ENCODE measurements at regions not wholly inside any gene's neighbourhood (a gene's known extent, or its start where the extent isn't known, plus 50 kb on each side); places are given as distances from the start of the nearest gene placed in this dataset.

GRCh38 chr18:33960417-33960816, 264.3 kb downstream of the NOL4 start:
- DNase-seq (ENCODE audit: extremely low read depth, low read depth, low spot score), result no peak

GRCh38 chr18:33959609-33960008, 265.1 kb downstream of the NOL4 start:
- DNase-seq (ENCODE audit: extremely low read depth, low read depth, low spot score), result no peak

- no peak for DNase-seq (ENCODE audit: extremely low read depth, low read depth, low spot score)
Measured at GRCh38 chr18:33957707-33958106, 267.0 kb downstream of the NOL4 start.

GRCh38 chr18:33951031-33951430, 273.7 kb downstream of the NOL4 start:
- DNase-seq (ENCODE audit: extremely low read depth, low read depth, low spot score), result no peak

GRCh38 chr18:33946336-33946735, 278.4 kb downstream of the NOL4 start:
- no peak for DNase-seq (ENCODE audit: extremely low read depth, low read depth, low spot score)

GRCh38 chr18:33944493-33944892, 280.2 kb downstream of the NOL4 start:
- no peak for DNase-seq (ENCODE audit: extremely low read depth, low read depth, low spot score)

- DNase-seq (ENCODE audit: extremely low read depth, low read depth, low spot score), result no peak
Measured at GRCh38 chr18:33937270-33937816, 287.4 kb downstream of the NOL4 start.

- no peak for DNase-seq (ENCODE audit: extremely low read depth, low read depth, low spot score)
Measured at GRCh38 chr18:33934258-33934657, 290.5 kb downstream of the NOL4 start.

GRCh38 chr18:33928231-33928630, 296.5 kb downstream of the NOL4 start:
- no peak for DNase-seq (ENCODE audit: extremely low read depth, low read depth, low spot score)

- DNase-seq (ENCODE audit: extremely low read depth, low read depth, low spot score), result no peak
Measured at GRCh38 chr18:33924576-33924975, 300.1 kb downstream of the NOL4 start.

GRCh38 chr18:33923980-33924379, 300.7 kb downstream of the NOL4 start:
- DNase-seq (ENCODE audit: extremely low read depth, low read depth, low spot score), result no peak

- no peak for DNase-seq (ENCODE audit: extremely low read depth, low read depth, low spot score)
Measured at GRCh38 chr18:33918571-33918970, 306.1 kb downstream of the NOL4 start.

- DNase-seq (ENCODE audit: extremely low read depth, low read depth, low spot score), result no peak
Measured at GRCh38 chr18:33916200-33916599, 308.5 kb downstream of the NOL4 start.

- no peak for DNase-seq (ENCODE audit: extremely low read depth, low read depth, low spot score)
Measured at GRCh38 chr18:33914399-33914798, 310.3 kb downstream of the NOL4 start.

GRCh38 chr18:33906046-33906445, 318.7 kb downstream of the NOL4 start:
- no peak for DNase-seq (ENCODE audit: extremely low read depth, low read depth, low spot score)

GRCh38 chr18:33901894-33902512, 322.7 kb downstream of the NOL4 start:
- DNase-seq (ENCODE audit: extremely low read depth, low read depth, low spot score), result no peak

- no peak for DNase-seq (ENCODE audit: extremely low read depth, low read depth, low spot score)
Measured at GRCh38 chr18:33900638-33901037, 322.6 kb downstream of the ASXL3 start.

GRCh38 chr18:33898427-33898826, 320.4 kb downstream of the ASXL3 start:
- DNase-seq (ENCODE audit: extremely low read depth, low read depth, low spot score), result no peak

- DNase-seq (ENCODE audit: extremely low read depth, low read depth, low spot score), result no peak
Measured at GRCh38 chr18:33878213-33878612, 300.2 kb downstream of the ASXL3 start.

GRCh38 chr18:33875029-33875565, 297.1 kb downstream of the ASXL3 start:
- no peak for DNase-seq (ENCODE audit: extremely low read depth, low read depth, low spot score)

- DNase-seq (ENCODE audit: extremely low read depth, low read depth, low spot score), result no peak
Measured at GRCh38 chr18:33873112-33873511, 295.1 kb downstream of the ASXL3 start.

- DNase-seq (ENCODE audit: extremely low read depth, low read depth, low spot score), result no peak
Measured at GRCh38 chr18:33871363-33872025, 293.5 kb downstream of the ASXL3 start.
